Lung (tissue), 11 donors: ENCODE measurements at regions not wholly inside any gene's neighbourhood (a gene's known extent, or its start where the extent isn't known, plus 50 kb on each side); places are given as distances from the start of the nearest gene placed in this dataset.

Experiments
- ATAC-seq: fragments of 200-7000 bp; cut with Tn5 transposase; one replicate; pipeline ENCODE4 v1.9.1; 2020; ENCODE audit warnings: moderate number of reproducible peaks; ENCODE audit not compliant: insufficient read depth, low FRiP score
- DNase-seq, 3 donors: peaks; one replicate each; pipeline ENCODE4 v3.0.0-alpha.2; 2013 to 2017
- H3K27ac ChIP-seq, 2 donors: one replicate each; pipeline ENCODE4 v1.5.1; 2013; ENCODE audit warnings: mild to moderate bottlenecking in 2 of 2, moderate library complexity in 2 of 2, control low read depth in 1 of 2, inconsistent platforms in 1 of 2, low read depth in 1 of 2, low read length in 1 of 2
- H3K27me3 ChIP-seq, 3 donors: one replicate each; pipeline ENCODE4 v1.5.1; 2013; ENCODE audit warnings: low read length in 2 of 3; ENCODE audit not compliant: control insufficient read depth in 3 of 3, insufficient read depth in 3 of 3
- H3K36me3 ChIP-seq, 4 donors: one replicate each; pipeline ENCODE4 v1.5.1; 2013; ENCODE audit warnings: low read length in 4 of 4, mild to moderate bottlenecking in 1 of 4, moderate library complexity in 1 of 4; ENCODE audit not compliant: control insufficient read depth in 4 of 4, insufficient read depth in 4 of 4
- H3K4me1 ChIP-seq, 5 donors: one replicate each; pipeline ENCODE4 v1.5.1; 2013; ENCODE audit warnings: low read length in 5 of 5, mild to moderate bottlenecking in 2 of 5, moderate library complexity in 1 of 5; ENCODE audit not compliant: control insufficient read depth in 5 of 5, insufficient read depth in 5 of 5
- H3K4me3 ChIP-seq: one replicate; pipeline ENCODE4 v1.5.1; 2013; ENCODE audit warnings: mild to moderate bottlenecking, control low read depth, moderate library complexity
- H3K9ac ChIP-seq, 2 donors: one replicate each; pipeline ENCODE4 v1.5.1; 2013; ENCODE audit warnings: low read length in 2 of 2, control low read depth in 1 of 2; ENCODE audit not compliant: insufficient read depth in 1 of 2
- H3K9me3 ChIP-seq, 4 donors: one replicate each; pipeline ENCODE4 v1.5.1; 2013; ENCODE audit warnings: low read length in 3 of 4, mild to moderate bottlenecking in 1 of 4, moderate library complexity in 1 of 4; ENCODE audit not compliant: control insufficient read depth in 4 of 4, insufficient read depth in 3 of 4
- CTCF ChIP-seq: IDR thresholded peaks from 2 replicates; pipeline ENCODE4 v1.5.1; 2012; ENCODE audit warnings: mild to moderate bottlenecking; ENCODE audit errors: control extremely low read depth, extremely low read depth
- WGBS, 2 donors: extraction: QIAGEN DNeasy Blood & Tissue Kit; methylation state at CpG; one replicate each; pipeline ENCODE4 v1.1.7; 2013; 5-methylcytosine and 5-hydroxymethylcytosine counted together
- donor health status: control.
- donor health status: control.
- donor health status: Bipolar disorder and iron deficiency.
- donor health status: healthy.
- donor health status: DM: yes; HTN: yes; CAD: no.

GRCh38 chr1:60904099-60904851 lies 178.1 kb upstream of the NFIA start:
- no peak overlapping the region for H3K9ac ChIP-seq
- TF ChIP-seq CTCF = no peak
- DNase-seq (peak in 2 of 3 donors; percentile 26 to 49), ATAC-seq (no peak)
- no peaks in the 10 kb centered on the region for H3K27me3 ChIP-seq
- H3K27ac ChIP-seq = peak overlapping the region in 1 of 2 donors; percentile 81
- no peaks in the 10 kb centered on the region for H3K9me3 ChIP-seq
- peaks cover 0 to 14% (median 5%) of the 10 kb centered on the region in 5 donors for H3K4me1 ChIP-seq
- H3K36me3 ChIP-seq = no peaks in the 10 kb centered on the region
- WGBS, 2 donors = 60 to 72% methylated on average over 4 of the region's 4 CpGs
- H3K4me3 ChIP-seq = no peak overlapping the region

GRCh38 chr1:60903591-60903990 lies 178.8 kb upstream of the NFIA start:
- Histone ChIP-seq H3K27ac (peak overlapping the region; percentile 32 to 81), H3K9me3 (no peaks in the 10 kb centered on the region), H3K4me1 (peaks cover 0 to 19% (median 5%) of the 10 kb centered on the region in 5 donors), H3K27me3 (no peaks in the 10 kb centered on the region), H3K4me3 (no peak overlapping the region), H3K9ac (no peak overlapping the region), H3K36me3 (no peaks in the 10 kb centered on the region)
- DNase-seq (peak; percentile 57 to 60 (median 59)), ATAC-seq (no peak)
- WGBS, 2 donors = 71 to 84% methylated on average over 10 of the region's 10 CpGs
- TF ChIP-seq CTCF = no peak

- Histone ChIP-seq H3K27me3 (no peaks in the 10 kb centered on the region), H3K27ac (peak overlapping the region in 1 of 2 donors; percentile 33), H3K9ac (no peak overlapping the region), H3K9me3 (no peaks in the 10 kb centered on the region), H3K36me3 (no peaks in the 10 kb centered on the region), H3K4me1 (peaks cover 0 to 21% (median 5%) of the 10 kb centered on the region in 5 donors), H3K4me3 (no peak overlapping the region)
- no peak for DNase-seq
- ATAC-seq = no peak
- TF ChIP-seq CTCF = no peak
- WGBS, 2 donors = 86 to 93% methylated on average over 3 of the region's 3 CpGs
Measured at GRCh38 chr1:60899464-60899863, 182.9 kb upstream of the NFIA start.
